Activated CD4-positive, alpha-beta T cell treated with anti-CD3 and anti-CD28 coated beads, Interleukin-2, amount 10 ng/mL, durations not matched to agents 24 days and 14 days (primary cell): ENCODE measurements at regions not wholly inside any gene's neighbourhood (a gene's known extent, or its start where the extent isn't known, plus 50 kb on each side); places are given as distances from the start of the nearest gene placed in this dataset.

Experiments
- DNase-seq: peaks from one replicate; pipeline ENCODE4 v3.0.0; 2022
- H3K27ac Mint-ChIP-seq: one replicate; pipeline ENCODE4 v1.8.0; 2022; ENCODE audit warnings: mild to moderate bottlenecking, mixed read lengths
- H3K27me3 Mint-ChIP-seq: one replicate; pipeline ENCODE4 v1.8.0; 2022; ENCODE audit warnings: mixed read lengths
- H3K36me3 Mint-ChIP-seq: one replicate; pipeline ENCODE4 v1.8.0; 2022; ENCODE audit warnings: low read depth, mild to moderate bottlenecking, mixed read lengths
- H3K4me1 Mint-ChIP-seq: one replicate; pipeline ENCODE4 v1.8.0; 2021; ENCODE audit warnings: mixed read lengths
- H3K4me3 Mint-ChIP-seq: one replicate; pipeline ENCODE4 v1.8.0; 2022; ENCODE audit warnings: mild to moderate bottlenecking, moderate library complexity, mixed read lengths
- H3K9me3 Mint-ChIP-seq: one replicate; pipeline ENCODE4 v1.8.0; 2021; ENCODE audit warnings: mixed read lengths
- intact Hi-C: fragments of 100-400 bp; cut with micrococcal nuclease; formaldehyde crosslinking; loops from one replicate; pipeline ENCODE4 v1.15.1; 2023

- H3K36me3 Mint-ChIP-seq = no peaks in the 10 kb centered on the region
- no peak overlapping the region for H3K27ac Mint-ChIP-seq
- no peaks in the 10 kb centered on the region for H3K4me1 Mint-ChIP-seq
- DNase-seq = no peak
- H3K9me3 Mint-ChIP-seq = no peaks in the 10 kb centered on the region
- no peaks in the 10 kb centered on the region for H3K27me3 Mint-ChIP-seq
- intact Hi-C loops = no loop called here
- H3K4me3 Mint-ChIP-seq = no peak overlapping the region
Observed at GRCh38 chr20:7308163-7308562, 540.7 kb downstream of the BMP2 start.

GRCh38 chr20:7313047-7313446, 545.6 kb downstream of the BMP2 start:
- Mint-ChIP-seq H3K27ac (no peak overlapping the region), H3K9me3 (no peaks in the 10 kb centered on the region), H3K4me3 (no peak overlapping the region), H3K4me1 (no peaks in the 10 kb centered on the region), H3K27me3 (no peaks in the 10 kb centered on the region), H3K36me3 (no peaks in the 10 kb centered on the region)
- DNase-seq = no peak
- intact Hi-C loops = no loop called here

GRCh38 chr20:7323957-7324356, 556.5 kb downstream of the BMP2 start:
- Mint-ChIP-seq H3K27me3 (no peaks in the 10 kb centered on the region), H3K4me3 (no peak overlapping the region), H3K36me3 (no peaks in the 10 kb centered on the region), H3K9me3 (peaks cover 9% of the 10 kb centered on the region), H3K27ac (no peak overlapping the region), H3K4me1 (no peaks in the 10 kb centered on the region)
- intact Hi-C loops = no loop called here
- DNase-seq = no peak

- Mint-ChIP-seq H3K4me1 (no peaks in the 10 kb centered on the region), H3K9me3 (peaks cover 6% of the 10 kb centered on the region), H3K27me3 (no peaks in the 10 kb centered on the region), H3K4me3 (no peak overlapping the region), H3K36me3 (no peaks in the 10 kb centered on the region), H3K27ac (no peak overlapping the region)
- intact Hi-C loops = no loop called here
- no peak for DNase-seq
Observed at GRCh38 chr20:7327810-7328209, 560.3 kb downstream of the BMP2 start.

- Mint-ChIP-seq H3K4me1 (no peaks in the 10 kb centered on the region), H3K36me3 (no peaks in the 10 kb centered on the region), H3K27me3 (no peaks in the 10 kb centered on the region), H3K27ac (no peak overlapping the region), H3K4me3 (no peak overlapping the region), H3K9me3 (no peaks in the 10 kb centered on the region)
- DNase-seq = no peak
- intact Hi-C loops = no loop called here
Observed at GRCh38 chr20:7330850-7331249, 563.4 kb downstream of the BMP2 start.

GRCh38 chr20:7332169-7332568, 564.7 kb downstream of the BMP2 start:
- Mint-ChIP-seq H3K9me3 (no peaks in the 10 kb centered on the region), H3K27ac (no peak overlapping the region), H3K4me3 (no peak overlapping the region), H3K4me1 (no peaks in the 10 kb centered on the region), H3K27me3 (no peaks in the 10 kb centered on the region), H3K36me3 (no peaks in the 10 kb centered on the region)
- intact Hi-C loops = no loop called here
- DNase-seq = no peak

- no peak overlapping the region for H3K4me3 Mint-ChIP-seq
- H3K27ac Mint-ChIP-seq = no peak overlapping the region
- no peaks in the 10 kb centered on the region for H3K9me3 Mint-ChIP-seq
- intact Hi-C loops = no loop called here
- no peaks in the 10 kb centered on the region for H3K27me3 Mint-ChIP-seq
- no peak for DNase-seq
- no peaks in the 10 kb centered on the region for H3K4me1 Mint-ChIP-seq
- H3K36me3 Mint-ChIP-seq = no peaks in the 10 kb centered on the region
Observed at GRCh38 chr20:7333841-7334240, 566.4 kb downstream of the BMP2 start.

- H3K36me3 Mint-ChIP-seq = no peaks in the 10 kb centered on the region
- H3K27me3 Mint-ChIP-seq = no peaks in the 10 kb centered on the region
- DNase-seq = no peak
- H3K4me1 Mint-ChIP-seq = no peaks in the 10 kb centered on the region
- intact Hi-C loops = no loop called here
- H3K27ac Mint-ChIP-seq = no peak overlapping the region
- H3K4me3 Mint-ChIP-seq = no peak overlapping the region
- H3K9me3 Mint-ChIP-seq = no peaks in the 10 kb centered on the region
Observed at GRCh38 chr20:7346026-7346425, 578.5 kb downstream of the BMP2 start.

- DNase-seq = no peak
- Mint-ChIP-seq H3K4me3 (no peak overlapping the region), H3K9me3 (no peaks in the 10 kb centered on the region), H3K27ac (no peak overlapping the region), H3K36me3 (no peaks in the 10 kb centered on the region), H3K4me1 (no peaks in the 10 kb centered on the region), H3K27me3 (no peaks in the 10 kb centered on the region)
- intact Hi-C loops = no loop called here
Observed at GRCh38 chr20:7346562-7346961, 579.1 kb downstream of the BMP2 start.

- no peaks in the 10 kb centered on the region for H3K27me3 Mint-ChIP-seq
- no peak overlapping the region for H3K27ac Mint-ChIP-seq
- no peaks in the 10 kb centered on the region for H3K4me1 Mint-ChIP-seq
- intact Hi-C loops = no loop called here
- no peak for DNase-seq
- H3K36me3 Mint-ChIP-seq = no peaks in the 10 kb centered on the region
- H3K9me3 Mint-ChIP-seq = no peaks in the 10 kb centered on the region
- H3K4me3 Mint-ChIP-seq = no peak overlapping the region
Observed at GRCh38 chr20:7347409-7347808, 579.9 kb downstream of the BMP2 start.

GRCh38 chr20:7348253-7348652, 580.8 kb downstream of the BMP2 start:
- no peaks in the 10 kb centered on the region for H3K4me1 Mint-ChIP-seq
- no peak overlapping the region for H3K27ac Mint-ChIP-seq
- H3K9me3 Mint-ChIP-seq = no peaks in the 10 kb centered on the region
- no peaks in the 10 kb centered on the region for H3K27me3 Mint-ChIP-seq
- no peaks in the 10 kb centered on the region for H3K36me3 Mint-ChIP-seq
- no peak overlapping the region for H3K4me3 Mint-ChIP-seq
- intact Hi-C loops = no loop called here
- no peak for DNase-seq

GRCh38 chr20:7352165-7352564, 584.7 kb downstream of the BMP2 start:
- Mint-ChIP-seq H3K4me1 (no peaks in the 10 kb centered on the region), H3K27me3 (no peaks in the 10 kb centered on the region), H3K27ac (no peak overlapping the region), H3K4me3 (no peak overlapping the region), H3K9me3 (no peaks in the 10 kb centered on the region), H3K36me3 (no peaks in the 10 kb centered on the region)
- intact Hi-C loops = no loop called here
- no peak for DNase-seq

GRCh38 chr20:7355051-7355450, 585.2 kb downstream of the HAO1 start:
- Mint-ChIP-seq H3K36me3 (no peaks in the 10 kb centered on the region), H3K4me3 (no peak overlapping the region), H3K27me3 (no peaks in the 10 kb centered on the region), H3K4me1 (no peaks in the 10 kb centered on the region), H3K27ac (no peak overlapping the region), H3K9me3 (no peaks in the 10 kb centered on the region)
- DNase-seq = no peak
- intact Hi-C loops = no loop called here

GRCh38 chr20:7358670-7359069, 581.6 kb downstream of the HAO1 start:
- intact Hi-C loops = no loop called here
- Mint-ChIP-seq H3K9me3 (no peaks in the 10 kb centered on the region), H3K27me3 (no peaks in the 10 kb centered on the region), H3K4me1 (no peaks in the 10 kb centered on the region), H3K36me3 (no peaks in the 10 kb centered on the region), H3K27ac (no peak overlapping the region), H3K4me3 (no peak overlapping the region)
- no peak for DNase-seq

GRCh38 chr20:7359739-7360138, 580.5 kb downstream of the HAO1 start:
- Mint-ChIP-seq H3K9me3 (no peaks in the 10 kb centered on the region), H3K27me3 (no peaks in the 10 kb centered on the region), H3K4me3 (no peak overlapping the region), H3K36me3 (no peaks in the 10 kb centered on the region), H3K4me1 (no peaks in the 10 kb centered on the region), H3K27ac (no peak overlapping the region)
- intact Hi-C loops = no loop called here
- no peak for DNase-seq

GRCh38 chr20:7361321-7361720, 578.9 kb downstream of the HAO1 start:
- H3K9me3 Mint-ChIP-seq = peaks cover 3% of the 10 kb centered on the region
- no peak overlapping the region for H3K4me3 Mint-ChIP-seq

More at GRCh38 chr20:7361321-7361720, 578.9 kb downstream of the HAO1 start:
- no peaks in the 10 kb centered on the region for H3K4me1 Mint-ChIP-seq
- intact Hi-C loops = no loop called here
- H3K27me3 Mint-ChIP-seq = no peaks in the 10 kb centered on the region
- H3K27ac Mint-ChIP-seq = no peak overlapping the region
- H3K36me3 Mint-ChIP-seq = no peaks in the 10 kb centered on the region
- DNase-seq = no peak
